Type B pancreatic cell (in vitro differentiated cells): ENCODE measurements at regions not wholly inside any gene's neighbourhood (a gene's known extent, or its start where the extent isn't known, plus 50 kb on each side); places are given as distances from the start of the nearest gene placed in this dataset.
"Not testable (repeated sequence)": the region's sequence is repeated elsewhere in the genome, so short reads cannot be mapped to it uniquely, and the experiment has no call there.

Source experiments
- DNase-seq: peaks from one replicate; pipeline ENCODE4 v3.0.0; 2021; ENCODE audit warnings: mixed read lengths; ENCODE audit not compliant: unreplicated experiment; ENCODE audit errors: extremely low spot score
- H3K27ac Mint-ChIP-seq: 2 replicates; pipeline ENCODE4 v1.8.0; 2021; ENCODE audit warnings: mild to moderate bottlenecking, mixed read lengths
- H3K27me3 Mint-ChIP-seq: 2 replicates; pipeline ENCODE4 v1.8.0; 2021; ENCODE audit warnings: mixed read lengths
- H3K36me3 Mint-ChIP-seq: 2 replicates; pipeline ENCODE4 v1.8.0; 2021; ENCODE audit warnings: mixed read lengths
- H3K4me1 Mint-ChIP-seq: one replicate; pipeline ENCODE4 v1.8.0; 2021; ENCODE audit warnings: mixed read lengths; ENCODE audit not compliant: unreplicated experiment
- H3K4me3 Mint-ChIP-seq: 2 replicates; pipeline ENCODE4 v1.8.0; 2021; ENCODE audit warnings: mild to moderate bottlenecking, mixed read lengths
- H3K9me3 Mint-ChIP-seq: 2 replicates; pipeline ENCODE4 v1.8.0; 2021; ENCODE audit warnings: mixed read lengths
- TF ChIP-seq, protein P1 (sequence below): fragments of 200-600 bp; sonication (generic); conservative IDR thresholded peaks from 2 replicates; pipeline ENCODE4 v1.5.0; 2021; ENCODE audit warnings: antibody characterized with exemption, mild to moderate bottlenecking

DNA sequence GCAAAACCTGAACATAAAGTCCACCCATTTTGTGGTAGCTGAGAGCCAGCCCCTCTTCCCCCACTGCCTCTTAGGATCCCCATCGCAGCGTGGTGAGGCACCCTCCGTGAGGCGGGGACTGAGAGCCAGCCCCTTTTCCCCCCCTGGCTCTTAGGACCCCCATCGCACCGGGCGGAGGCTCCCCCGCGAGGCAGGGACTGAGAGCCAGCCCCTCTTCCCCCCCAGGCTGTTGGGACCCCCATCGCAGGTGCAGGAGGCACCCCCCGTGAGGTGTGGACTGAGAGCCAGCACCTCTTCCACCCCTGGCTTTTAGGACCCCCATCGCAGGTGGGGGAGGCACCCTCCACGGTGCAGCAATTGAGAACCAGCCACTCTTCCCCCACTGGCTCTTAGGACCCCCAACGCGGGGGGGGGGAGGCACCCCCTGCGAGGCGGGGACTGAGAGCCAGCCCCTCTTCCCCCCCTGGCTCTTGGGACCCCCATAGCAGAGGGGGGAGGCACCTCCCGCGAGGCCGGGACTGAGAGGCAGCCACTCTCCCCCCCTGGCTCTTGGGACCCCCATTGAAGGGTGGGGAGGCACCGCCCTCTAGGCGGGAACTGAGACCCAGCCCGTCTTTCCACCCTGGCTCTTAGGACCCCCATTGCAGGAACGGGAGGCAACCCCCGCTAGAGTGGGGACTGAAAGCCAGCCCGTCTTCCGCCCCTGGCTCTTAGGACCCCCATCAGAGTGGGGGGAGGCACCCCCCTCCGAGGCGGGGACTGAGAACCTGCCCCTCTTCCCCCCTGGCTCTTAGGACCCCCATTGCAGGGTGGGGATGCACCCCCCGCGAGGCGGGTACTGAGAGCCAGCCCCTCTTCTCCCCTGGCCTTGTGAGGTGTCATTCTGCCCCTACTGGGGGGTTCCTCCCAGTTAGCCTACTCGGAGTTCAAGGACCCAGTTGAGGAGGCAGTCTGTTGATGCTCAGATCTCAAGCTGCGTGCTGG is 366.4 kb upstream of the SPRY2 start:
- no peaks in the 10 kb centered on the region for H3K36me3 Mint-ChIP-seq
- no peak overlapping the region for H3K27ac Mint-ChIP-seq
- TF ChIP-seq, protein P1, sequence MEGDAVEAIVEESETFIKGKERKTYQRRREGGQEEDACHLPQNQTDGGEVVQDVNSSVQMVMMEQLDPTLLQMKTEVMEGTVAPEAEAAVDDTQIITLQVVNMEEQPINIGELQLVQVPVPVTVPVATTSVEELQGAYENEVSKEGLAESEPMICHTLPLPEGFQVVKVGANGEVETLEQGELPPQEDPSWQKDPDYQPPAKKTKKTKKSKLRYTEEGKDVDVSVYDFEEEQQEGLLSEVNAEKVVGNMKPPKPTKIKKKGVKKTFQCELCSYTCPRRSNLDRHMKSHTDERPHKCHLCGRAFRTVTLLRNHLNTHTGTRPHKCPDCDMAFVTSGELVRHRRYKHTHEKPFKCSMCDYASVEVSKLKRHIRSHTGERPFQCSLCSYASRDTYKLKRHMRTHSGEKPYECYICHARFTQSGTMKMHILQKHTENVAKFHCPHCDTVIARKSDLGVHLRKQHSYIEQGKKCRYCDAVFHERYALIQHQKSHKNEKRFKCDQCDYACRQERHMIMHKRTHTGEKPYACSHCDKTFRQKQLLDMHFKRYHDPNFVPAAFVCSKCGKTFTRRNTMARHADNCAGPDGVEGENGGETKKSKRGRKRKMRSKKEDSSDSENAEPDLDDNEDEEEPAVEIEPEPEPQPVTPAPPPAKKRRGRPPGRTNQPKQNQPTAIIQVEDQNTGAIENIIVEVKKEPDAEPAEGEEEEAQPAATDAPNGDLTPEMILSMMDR = no peak
- H3K4me1 Mint-ChIP-seq = no peaks in the 10 kb centered on the region
- H3K4me3 Mint-ChIP-seq = no peak overlapping the region
- H3K27me3 Mint-ChIP-seq = no peaks in the 10 kb centered on the region
- DNase-seq = no peak
- H3K9me3 Mint-ChIP-seq = peaks cover 7% of the 10 kb centered on the region

DNA sequence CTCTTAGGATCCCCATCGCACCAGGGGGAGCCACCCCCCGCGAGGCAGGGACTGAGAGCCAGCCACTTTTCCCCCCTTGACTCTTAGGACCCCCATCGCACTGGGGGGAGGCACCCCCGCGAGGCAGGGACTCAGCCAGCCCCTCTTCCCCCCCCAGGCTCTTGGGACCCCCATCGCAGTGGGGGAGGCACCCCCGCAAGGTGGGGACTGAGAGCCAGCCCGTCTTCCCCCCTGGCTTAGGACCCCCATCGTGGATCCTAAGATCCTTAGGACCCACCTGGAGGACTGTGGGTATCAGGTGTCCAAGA is 365.2 kb upstream of the SPRY2 start:
- no peak for DNase-seq
- no peak overlapping the region for H3K4me3 Mint-ChIP-seq
- H3K4me1 Mint-ChIP-seq = no peaks in the 10 kb centered on the region
- no peak overlapping the region for H3K27ac Mint-ChIP-seq
- TF ChIP-seq, protein P1 = no peak
- no peaks in the 10 kb centered on the region for H3K27me3 Mint-ChIP-seq
- peaks cover 11% of the 10 kb centered on the region for H3K9me3 Mint-ChIP-seq
- H3K36me3 Mint-ChIP-seq = no peaks in the 10 kb centered on the region

DNA sequence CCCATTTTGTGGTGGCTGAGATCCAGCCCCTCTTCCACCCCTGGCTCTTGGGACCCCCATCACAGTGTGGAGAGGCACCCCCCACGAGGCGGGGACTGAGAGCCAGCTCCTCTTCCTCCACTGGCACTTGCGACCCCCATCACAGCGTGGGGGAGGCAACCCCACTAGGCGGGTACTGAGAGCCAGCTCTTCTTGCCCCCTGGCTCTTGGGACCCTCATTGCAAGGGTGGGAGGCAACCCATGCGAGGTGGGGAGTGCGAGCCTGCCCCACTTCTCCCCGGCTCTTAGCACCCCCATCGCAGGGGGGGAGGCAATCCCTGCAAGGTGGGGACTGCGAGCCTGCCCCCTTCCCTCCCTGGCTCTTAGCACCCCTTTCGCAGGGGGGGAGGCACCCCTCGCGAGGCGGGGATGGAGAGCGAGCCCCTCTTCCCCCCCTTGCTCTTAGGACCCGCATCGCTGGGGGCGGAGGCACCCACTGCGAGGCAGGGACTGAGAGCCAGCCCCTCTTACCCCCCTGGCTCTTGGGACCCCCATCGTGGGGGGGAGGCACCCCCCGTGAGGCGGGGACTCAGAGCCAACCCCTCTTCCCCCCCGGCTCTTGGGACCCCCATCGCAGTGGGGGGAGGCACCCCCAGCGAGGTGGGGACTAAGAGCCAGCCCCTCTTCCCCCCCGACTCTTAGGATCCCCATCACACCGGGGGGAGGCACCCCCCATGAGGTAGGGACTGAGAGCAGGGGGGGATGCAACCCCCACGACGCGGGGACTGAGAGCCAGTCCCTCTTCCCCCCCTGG is 364.6 kb upstream of the SPRY2 start:
- no peaks in the 10 kb centered on the region for H3K36me3 Mint-ChIP-seq
- no peak overlapping the region for H3K4me3 Mint-ChIP-seq
- TF ChIP-seq, protein P1 = no peak
- H3K27ac Mint-ChIP-seq = no peak overlapping the region
- no peaks in the 10 kb centered on the region for H3K4me1 Mint-ChIP-seq
- no peak for DNase-seq
- H3K27me3 Mint-ChIP-seq = no peaks in the 10 kb centered on the region
- H3K9me3 Mint-ChIP-seq = peaks cover 11% of the 10 kb centered on the region

DNA sequence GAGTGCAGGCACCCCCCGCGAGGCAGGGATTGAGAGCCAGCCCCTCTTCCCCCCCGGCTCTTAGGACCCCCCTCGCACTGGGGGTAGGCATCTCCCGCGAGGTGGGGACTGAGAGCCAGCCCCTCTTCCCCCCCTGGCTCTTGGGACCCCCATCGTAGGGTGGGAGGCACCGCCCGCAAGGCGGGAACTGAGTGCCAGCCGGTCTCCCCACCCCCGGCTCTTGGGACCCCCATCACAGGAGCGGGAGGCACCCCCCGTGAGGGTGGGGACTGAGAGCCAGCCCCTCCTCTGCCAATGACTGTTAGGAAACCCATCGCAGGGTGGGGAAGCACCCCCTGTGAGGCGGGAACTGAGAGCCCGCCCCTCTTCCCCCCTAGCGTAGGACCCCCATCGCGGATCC is 363.4 kb upstream of the SPRY2 start:
- H3K4me1 Mint-ChIP-seq = no peaks in the 10 kb centered on the region
- TF ChIP-seq, protein P1 = no peak
- DNase-seq = no peak
- H3K36me3 Mint-ChIP-seq = no peaks in the 10 kb centered on the region
- H3K4me3 Mint-ChIP-seq = no peak overlapping the region
- H3K27ac Mint-ChIP-seq = no peak overlapping the region
- H3K27me3 Mint-ChIP-seq = no peaks in the 10 kb centered on the region
- peaks cover 11% of the 10 kb centered on the region for H3K9me3 Mint-ChIP-seq

DNA sequence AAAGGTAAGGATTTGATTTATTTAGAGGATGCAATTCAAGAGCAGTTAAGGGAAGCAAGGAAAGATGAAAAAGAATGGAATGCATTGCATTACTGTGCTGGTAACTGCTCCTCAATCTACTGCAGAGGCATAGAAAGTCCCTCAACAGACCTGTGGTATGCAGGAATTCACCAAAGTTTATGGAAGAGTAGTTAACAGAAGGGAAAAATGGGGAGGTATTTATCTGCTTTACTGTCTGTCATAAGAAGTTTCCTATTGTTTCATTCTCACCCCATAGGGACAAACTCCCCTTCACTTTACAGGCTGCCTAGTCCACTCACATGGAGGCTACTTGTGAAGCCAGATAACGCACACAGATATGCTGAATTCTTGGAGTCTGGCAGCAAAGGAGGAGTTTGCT is 354.9 kb upstream of the SPRY2 start:
- no peaks in the 10 kb centered on the region for H3K27me3 Mint-ChIP-seq
- H3K27ac Mint-ChIP-seq = no peak overlapping the region
- no peak for DNase-seq
- H3K4me3 Mint-ChIP-seq = no peak overlapping the region
- H3K4me1 Mint-ChIP-seq = peaks cover 6% of the 10 kb centered on the region
- peaks cover 8% of the 10 kb centered on the region for H3K9me3 Mint-ChIP-seq
- H3K36me3 Mint-ChIP-seq = no peaks in the 10 kb centered on the region
- TF ChIP-seq, protein P1 = no peak

DNA sequence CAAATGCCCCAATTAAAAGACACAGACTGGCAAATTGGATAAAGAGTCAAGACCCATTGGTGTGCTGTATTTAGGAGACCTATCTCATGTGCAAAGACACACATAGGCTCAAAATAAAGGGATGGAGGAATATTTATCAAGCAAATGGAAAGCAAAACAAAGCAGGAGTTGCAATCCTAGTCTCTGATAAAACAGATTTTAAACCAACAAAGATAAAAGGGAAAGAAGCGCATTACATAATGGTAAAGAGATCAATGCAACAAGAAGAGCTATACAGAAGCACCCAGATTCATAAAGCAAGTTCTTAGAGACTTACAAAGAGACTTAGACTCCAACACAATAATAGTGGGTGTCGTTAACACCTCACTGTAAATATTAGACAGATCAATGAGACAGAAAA is 350.9 kb upstream of the SPRY2 start:
- H3K4me1 Mint-ChIP-seq, H3K27me3 Mint-ChIP-seq, H3K36me3 Mint-ChIP-seq, H3K27ac Mint-ChIP-seq, H3K4me3 Mint-ChIP-seq, DNase-seq: not testable (repeated sequence)
- peaks cover 11% of the 10 kb centered on the region for H3K9me3 Mint-ChIP-seq
